NCI-H128 (cell line): ENCODE measurements at regions not wholly inside any gene's neighbourhood (a gene's known extent, or its start where the extent isn't known, plus 50 kb on each side); places are given as distances from the start of the nearest gene placed in this dataset.
"Not testable (repeated sequence)": the region's sequence is repeated elsewhere in the genome, so short reads cannot be mapped to it uniquely, and the experiment has no call there.

Experiments
- DNase-seq: peaks from one replicate; lab custom pipeline; 2025; ENCODE audit not compliant: unreplicated experiment; lab: John Stamatoyannopoulos, UW

DNA sequence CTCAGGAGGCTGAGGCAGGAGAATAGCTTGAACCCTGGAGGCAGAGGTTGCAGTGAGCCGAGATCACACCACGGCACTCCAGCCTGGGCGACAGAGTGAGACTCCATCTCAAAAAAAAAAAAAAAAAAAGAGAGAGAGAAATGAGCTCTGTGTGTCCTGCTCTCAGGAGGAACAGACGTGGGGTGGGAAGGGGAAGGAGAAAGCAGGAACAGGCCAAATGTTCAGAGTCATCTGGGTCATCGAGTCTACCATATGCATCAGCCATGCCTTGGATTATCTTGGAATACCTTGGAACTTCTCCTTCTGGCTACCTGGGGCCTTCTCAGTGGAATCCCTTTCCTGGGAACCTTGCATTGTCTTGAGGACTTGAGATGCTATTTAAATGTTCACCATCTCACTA, 51.7 kb upstream of the ZFHX3 start:
- not testable (repeated sequence) for DNase-seq
